Gastrocnemius medialis (tissue), 4 donors: ENCODE measurements at regions not wholly inside any gene's neighbourhood (a gene's known extent, or its start where the extent isn't known, plus 50 kb on each side); places are given as distances from the start of the nearest gene placed in this dataset.

Experiments
- POLR2A ChIP-seq, 2 donors: fragments of 450-650 bp; IDR thresholded peaks; one replicate each; pipeline ENCODE4 v1.6.1; 2017; ENCODE audit warnings: antibody characterized with exemption in 2 of 2, mild to moderate bottlenecking in 2 of 2, moderate library complexity in 2 of 2
- TF ChIP-seq, protein P1 (sequence below), 5 experiments: fragments of 450-650 bp in 3 of 5; fragments of 200-600 bp in 2 of 5; sonication (generic) in 2 of 5; IDR thresholded peaks in 4 of 5; conservative IDR thresholded peaks in 1 of 5; 1 replicate in 4 of 5; 2 replicates in 1 of 5; pipeline ENCODE4 v1.5.1; 2016 to 2019; ENCODE audit warnings: antibody characterized with exemption in 5 of 5, mild to moderate bottlenecking in 3 of 5, moderate library complexity in 3 of 5

DNA sequence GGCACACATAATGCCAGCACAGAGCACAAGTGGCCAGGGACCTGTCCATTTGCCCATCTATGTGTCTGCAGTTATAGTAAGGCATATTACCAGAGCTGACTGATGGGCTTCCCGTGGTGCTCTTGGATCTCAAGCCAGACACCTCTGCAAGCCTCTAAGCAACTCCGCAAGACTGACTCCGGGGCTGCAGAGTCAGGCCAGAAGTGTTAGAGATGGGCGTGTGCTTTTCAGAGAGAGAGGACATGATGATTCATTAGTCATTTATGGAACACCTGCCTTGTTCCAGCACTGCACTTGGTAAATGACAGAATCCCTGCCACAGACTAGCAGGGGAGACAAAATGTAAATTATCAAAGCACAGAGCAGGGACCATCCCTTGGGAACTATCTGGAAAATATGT is 559.0 kb downstream of the PDCD6IP start:
- TF ChIP-seq POLR2A (IDR thresholded peaks at IDR 0.05): no peak
- TF ChIP-seq, protein P1, sequence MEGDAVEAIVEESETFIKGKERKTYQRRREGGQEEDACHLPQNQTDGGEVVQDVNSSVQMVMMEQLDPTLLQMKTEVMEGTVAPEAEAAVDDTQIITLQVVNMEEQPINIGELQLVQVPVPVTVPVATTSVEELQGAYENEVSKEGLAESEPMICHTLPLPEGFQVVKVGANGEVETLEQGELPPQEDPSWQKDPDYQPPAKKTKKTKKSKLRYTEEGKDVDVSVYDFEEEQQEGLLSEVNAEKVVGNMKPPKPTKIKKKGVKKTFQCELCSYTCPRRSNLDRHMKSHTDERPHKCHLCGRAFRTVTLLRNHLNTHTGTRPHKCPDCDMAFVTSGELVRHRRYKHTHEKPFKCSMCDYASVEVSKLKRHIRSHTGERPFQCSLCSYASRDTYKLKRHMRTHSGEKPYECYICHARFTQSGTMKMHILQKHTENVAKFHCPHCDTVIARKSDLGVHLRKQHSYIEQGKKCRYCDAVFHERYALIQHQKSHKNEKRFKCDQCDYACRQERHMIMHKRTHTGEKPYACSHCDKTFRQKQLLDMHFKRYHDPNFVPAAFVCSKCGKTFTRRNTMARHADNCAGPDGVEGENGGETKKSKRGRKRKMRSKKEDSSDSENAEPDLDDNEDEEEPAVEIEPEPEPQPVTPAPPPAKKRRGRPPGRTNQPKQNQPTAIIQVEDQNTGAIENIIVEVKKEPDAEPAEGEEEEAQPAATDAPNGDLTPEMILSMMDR (IDR thresholded peaks at IDR 0.05 in 4 of 5, conservative IDR thresholded peaks at IDR 0.05 in 1 of 5): no peak
